ENCODE measurements at regions not wholly inside any gene's neighbourhood (a gene's known extent, or its start where the extent isn't known, plus 50 kb on each side); places are given as distances from the start of the nearest gene placed in this dataset.
"Not testable (repeated sequence)": the region's sequence is repeated elsewhere in the genome, so short reads cannot be mapped to it uniquely, and the experiment has no call there.

GRCh38 chr3:71940486-71940885 lies 155.5 kb upstream of the PROK2 start:
- Histone ChIP-seq H3K9me3 (no peaks in the 10 kb centered on the region), H3K27ac (no peak overlapping the region), H3K4me3 (no peak overlapping the region), H3K4me1 (no peaks in the 10 kb centered on the region), H3K36me3 (no peaks in the 10 kb centered on the region), H3K27me3 (no peaks in the 10 kb centered on the region)
- intact Hi-C loops (cut with DNase I; ENCODE audit: low total_unique reads), result no loop called here
- DNase-seq, result no peak
- TF ChIP-seq POLR2A (IDR thresholded peaks at IDR 0.05) (no peak), CTCF (IDR thresholded peaks at IDR 0.05) (no peak)

GRCh38 chr3:71938081-71938480 lies 153.1 kb upstream of the PROK2 start:
- intact Hi-C loops (cut with DNase I; ENCODE audit: low total_unique reads); H3K36me3 ChIP-seq; H3K4me1 ChIP-seq; H3K9me3 ChIP-seq; DNase-seq; H3K27ac ChIP-seq; H3K27me3 ChIP-seq; H3K4me3 ChIP-seq: not testable (repeated sequence)

GRCh38 chr3:71936681-71937080 lies 151.7 kb upstream of the PROK2 start:
- no peaks in the 10 kb centered on the region for H3K36me3 ChIP-seq
- H3K9me3 ChIP-seq, result no peaks in the 10 kb centered on the region
- no peak overlapping the region for H3K27ac ChIP-seq
- intact Hi-C loops (cut with DNase I; ENCODE audit: low total_unique reads), result no loop called here
- H3K4me1 ChIP-seq, result no peaks in the 10 kb centered on the region
- no peak for DNase-seq
- no peak overlapping the region for H3K4me3 ChIP-seq
- TF ChIP-seq CTCF (IDR thresholded peaks at IDR 0.05) (no peak), POLR2A (IDR thresholded peaks at IDR 0.05) (no peak)
- no peaks in the 10 kb centered on the region for H3K27me3 ChIP-seq

DNA sequence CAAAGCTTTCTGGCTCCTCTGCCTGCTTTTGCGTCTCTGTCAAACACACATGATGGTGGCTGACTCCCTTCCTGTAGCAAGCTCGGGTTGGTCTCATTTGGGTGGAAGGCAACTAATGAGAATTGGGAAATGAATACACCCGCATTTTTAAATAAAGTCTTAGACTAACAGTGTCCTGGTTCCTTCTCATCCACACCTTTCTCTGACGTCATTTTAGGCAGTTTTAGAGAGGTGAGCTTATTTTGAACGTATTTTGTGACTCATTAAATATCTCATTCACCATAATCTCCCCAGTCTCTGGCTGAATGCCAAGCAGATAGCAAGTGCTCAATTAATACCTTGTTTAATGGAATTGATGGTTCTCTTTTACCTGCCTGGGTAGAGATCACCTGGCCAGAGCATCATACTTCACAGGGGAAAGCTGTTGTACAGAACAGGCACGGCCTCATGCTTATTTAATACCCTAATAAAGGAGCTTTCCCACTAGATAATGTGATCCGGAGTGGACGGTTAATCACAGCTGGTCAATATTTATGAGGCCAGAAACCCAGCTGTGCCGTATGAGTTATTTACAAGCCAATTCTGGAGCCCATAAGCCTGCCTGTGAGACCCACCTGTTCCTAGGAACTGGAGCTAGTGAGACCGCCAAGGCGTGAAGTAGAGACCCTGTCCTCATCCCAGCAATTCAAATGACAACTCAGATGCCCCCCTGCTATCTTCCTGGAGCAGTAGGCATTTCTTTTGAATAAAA lies 149.7 kb upstream of the PROK2 start:
- no peak overlapping the region for H3K27ac ChIP-seq
- no peak for DNase-seq
- H3K36me3 ChIP-seq, result no peaks in the 10 kb centered on the region
- no peaks in the 10 kb centered on the region for H3K27me3 ChIP-seq
- H3K4me3 ChIP-seq, result no peak overlapping the region
- TF ChIP-seq POLR2A (IDR thresholded peaks at IDR 0.05) (no peak), CTCF (IDR thresholded peaks at IDR 0.05) (no peak)
- intact Hi-C loops (cut with DNase I; ENCODE audit: low total_unique reads), result no loop called here
- H3K4me1 ChIP-seq, result no peaks in the 10 kb centered on the region
- H3K9me3 ChIP-seq, result no peaks in the 10 kb centered on the region

DNA sequence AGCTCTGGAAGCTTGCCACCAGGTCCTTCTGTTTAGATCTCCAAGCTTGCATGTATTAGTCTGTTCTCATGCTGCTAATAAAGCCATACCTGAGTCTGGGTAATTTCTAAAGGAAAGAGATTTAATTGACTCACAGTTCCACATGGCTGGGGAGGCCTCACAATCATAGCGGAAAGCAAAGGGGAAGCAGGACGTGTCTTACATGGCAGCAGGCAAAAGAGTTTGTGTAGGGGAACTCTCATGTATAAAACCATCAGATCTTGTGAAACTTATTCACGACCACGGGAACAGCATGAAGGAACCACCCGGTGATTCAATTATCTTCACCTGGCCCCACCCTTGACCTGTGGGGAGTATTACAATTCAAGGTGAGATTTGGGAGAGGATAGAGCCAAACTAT lies 147.0 kb upstream of the PROK2 start:
- H3K27ac ChIP-seq, result no peak overlapping the region
- DNase-seq, result no peak
- intact Hi-C loops (cut with DNase I; ENCODE audit: low total_unique reads), result no loop called here
- no peaks in the 10 kb centered on the region for H3K9me3 ChIP-seq
- no peaks in the 10 kb centered on the region for H3K36me3 ChIP-seq
- no peaks in the 10 kb centered on the region for H3K27me3 ChIP-seq
- H3K4me3 ChIP-seq, result no peak overlapping the region
- TF ChIP-seq POLR2A (IDR thresholded peaks at IDR 0.05), result no peak
- TF ChIP-seq CTCF (IDR thresholded peaks at IDR 0.05), result no peak
- no peaks in the 10 kb centered on the region for H3K4me1 ChIP-seq
